Fibroblast of skin of right biceps (primary cell): ENCODE measurements at regions not wholly inside any gene's neighbourhood (a gene's known extent, or its start where the extent isn't known, plus 50 kb on each side); places are given as distances from the start of the nearest gene placed in this dataset.

ENCODE experiments used
- DNase-seq: peaks from one replicate; pipeline ENCODE4 v3.0.0-alpha.2; 2013

DNA sequence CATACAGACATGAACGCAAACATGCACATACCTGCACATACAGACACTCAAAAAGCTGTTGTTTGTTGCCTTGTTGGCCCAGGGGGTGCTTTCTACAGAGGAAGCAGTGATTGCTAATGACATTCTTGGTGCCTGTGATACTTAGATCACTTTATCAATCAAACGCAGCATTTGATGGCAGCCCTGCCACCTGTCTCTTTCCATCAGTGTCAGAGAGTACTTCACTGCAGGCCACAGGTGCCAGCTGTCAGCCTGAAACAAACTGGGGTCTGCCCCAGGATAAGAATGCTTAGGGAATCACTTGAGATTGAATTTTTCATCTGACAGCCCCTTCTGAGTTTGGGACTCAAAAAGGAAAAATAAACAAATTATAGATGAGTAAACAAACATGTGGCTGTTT is 388.9 kb upstream of the SGCD start:
- no peak for DNase-seq

GRCh38 chr5:155941340-155941739 is 385.6 kb upstream of the SGCD start:
- no peak for DNase-seq

- DNase-seq: peak; percentile 75
Observed at GRCh38 chr5:155943516-155944407, 383.2 kb upstream of the SGCD start.

DNA sequence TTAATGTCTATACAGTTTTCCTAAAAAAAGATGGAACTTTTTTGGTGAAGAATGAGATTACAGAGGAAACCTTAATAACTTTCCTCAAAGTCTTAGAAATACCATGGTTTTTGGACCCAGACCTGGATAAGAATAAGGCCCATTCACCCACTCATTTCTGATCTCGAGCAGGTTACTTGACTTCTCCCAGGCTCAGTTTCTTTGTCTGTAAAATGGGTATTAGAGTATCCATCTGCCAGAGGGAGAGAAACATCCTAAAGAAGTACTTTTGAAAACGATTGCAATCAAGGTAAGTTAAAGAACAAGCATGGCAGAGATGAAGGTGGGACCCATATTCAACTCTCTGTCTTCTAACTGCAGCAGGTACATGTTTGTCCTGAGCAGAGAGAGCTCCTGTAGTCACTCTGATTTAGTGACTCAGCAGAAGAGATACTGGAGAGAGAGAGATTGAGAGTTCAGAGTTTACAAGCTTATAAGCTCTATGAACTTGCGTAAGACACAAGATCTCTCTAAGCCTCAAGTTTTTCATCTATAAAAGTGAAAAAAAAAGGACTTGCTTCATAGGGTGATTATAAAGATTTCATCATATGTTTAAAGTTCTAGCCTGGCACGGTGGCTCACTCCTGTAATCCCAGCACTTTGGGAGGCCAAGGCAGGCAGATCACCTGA is 379.4 kb upstream of the SGCD start:
- peak; percentile 22 for DNase-seq

GRCh38 chr5:155948576-155948975 is 378.4 kb upstream of the SGCD start:
- no peak for DNase-seq

DNA sequence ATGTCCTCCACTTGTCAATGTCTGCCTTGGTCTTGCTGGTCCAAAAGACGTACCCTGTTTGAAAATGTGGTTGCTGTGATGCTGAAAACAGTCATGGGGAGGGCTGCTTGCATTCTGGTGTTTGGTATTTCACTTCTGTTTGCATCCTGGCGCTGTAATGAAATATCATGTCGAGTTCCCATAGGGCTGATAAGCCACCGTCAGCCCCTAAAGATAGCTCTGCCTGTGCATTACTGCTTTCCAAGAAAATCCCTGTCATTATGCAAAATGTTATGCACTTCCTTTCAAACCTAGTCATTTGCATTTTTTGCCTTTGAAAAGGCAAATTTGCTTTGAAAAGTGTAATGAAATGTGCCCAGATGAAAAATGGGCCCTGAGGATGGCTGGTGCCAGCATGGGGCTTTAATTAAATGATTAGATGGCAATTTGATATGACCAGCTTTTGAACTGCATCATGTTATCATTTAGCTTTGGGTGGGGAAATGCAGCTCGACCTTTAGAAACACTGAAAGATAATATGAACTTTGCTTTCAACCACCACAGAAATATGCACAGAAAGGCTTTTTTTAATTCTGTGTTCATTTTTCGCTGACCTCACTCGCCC is 374.4 kb upstream of the SGCD start:
- no peak for DNase-seq

- peak; percentile 65 for DNase-seq
Observed at GRCh38 chr5:155953335-155953734, 373.6 kb upstream of the SGCD start.

DNA sequence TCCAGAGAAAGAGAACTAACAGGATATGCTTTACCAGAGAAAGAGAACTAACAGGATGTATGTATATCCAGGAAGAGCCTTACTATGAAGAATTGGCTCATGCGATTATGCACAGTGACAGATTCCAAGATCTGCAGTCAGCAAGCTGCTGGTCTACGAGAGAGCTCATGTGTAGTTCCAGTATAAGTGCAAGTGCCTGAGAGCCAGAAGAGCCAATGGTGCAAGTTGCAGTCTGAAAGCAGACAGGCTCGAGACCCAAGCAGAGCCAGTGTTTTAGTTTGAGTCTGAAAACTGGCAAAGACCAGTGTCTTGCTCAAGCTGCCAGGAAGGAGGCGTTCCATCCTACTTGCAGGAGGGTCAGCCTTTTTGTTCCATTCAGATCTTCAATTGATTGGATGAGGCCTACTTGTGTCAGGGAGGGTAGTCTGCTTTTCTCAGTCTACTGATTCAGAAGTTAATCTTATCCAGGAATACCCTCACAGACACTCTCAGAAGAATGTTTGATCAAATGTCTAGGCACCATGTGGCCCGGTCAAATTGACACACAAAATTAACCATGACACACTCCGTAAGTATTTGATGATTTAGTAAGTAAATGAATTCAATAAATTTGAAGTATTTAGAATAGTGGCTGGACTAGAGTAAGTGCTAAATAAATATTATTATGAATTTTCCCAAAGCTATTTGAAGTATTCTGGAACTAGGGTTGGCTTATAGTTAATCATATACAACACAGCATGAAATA is 372.1 kb upstream of the SGCD start:
- peak; percentile 91 for DNase-seq

DNA sequence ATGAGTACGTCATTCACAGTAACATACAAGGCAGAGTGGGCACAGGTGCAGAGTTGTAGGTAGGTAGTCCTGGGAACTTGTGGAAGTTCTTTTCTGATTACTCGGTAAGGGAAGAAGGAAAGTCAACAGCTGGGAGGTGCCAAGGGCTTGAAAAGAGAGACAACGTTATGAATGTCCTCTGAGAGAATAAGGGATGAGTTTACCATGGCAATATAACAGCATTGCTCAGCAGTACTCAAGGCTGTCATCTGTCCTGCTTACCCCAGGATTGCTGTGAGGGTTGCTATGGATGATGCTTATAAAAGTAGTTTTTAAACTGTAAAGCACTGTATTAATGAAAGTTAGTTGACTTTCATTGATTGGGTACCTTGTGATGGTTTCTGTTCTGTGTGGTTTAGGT is 369.1 kb upstream of the SGCD start:
- DNase-seq: no peak

DNA sequence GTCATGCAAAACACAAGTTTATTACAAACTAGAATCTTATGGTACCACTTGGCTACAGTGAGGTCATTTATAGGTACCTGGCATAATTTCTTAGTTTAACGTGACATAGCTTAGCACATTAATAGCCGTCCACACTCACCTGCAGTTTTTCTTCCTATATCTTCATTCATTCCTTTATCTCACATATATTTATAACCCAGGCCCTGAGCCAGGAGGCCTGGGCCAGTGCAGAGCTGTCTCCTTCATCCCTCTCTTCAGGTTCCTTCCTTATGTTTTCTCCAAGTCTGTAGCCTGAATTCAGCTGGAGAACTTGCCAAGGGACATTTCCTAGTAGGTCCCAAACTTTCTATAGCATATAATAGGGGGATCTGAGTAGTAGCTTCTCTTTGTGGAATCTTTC is 367.9 kb upstream of the SGCD start:
- no peak for DNase-seq

DNA sequence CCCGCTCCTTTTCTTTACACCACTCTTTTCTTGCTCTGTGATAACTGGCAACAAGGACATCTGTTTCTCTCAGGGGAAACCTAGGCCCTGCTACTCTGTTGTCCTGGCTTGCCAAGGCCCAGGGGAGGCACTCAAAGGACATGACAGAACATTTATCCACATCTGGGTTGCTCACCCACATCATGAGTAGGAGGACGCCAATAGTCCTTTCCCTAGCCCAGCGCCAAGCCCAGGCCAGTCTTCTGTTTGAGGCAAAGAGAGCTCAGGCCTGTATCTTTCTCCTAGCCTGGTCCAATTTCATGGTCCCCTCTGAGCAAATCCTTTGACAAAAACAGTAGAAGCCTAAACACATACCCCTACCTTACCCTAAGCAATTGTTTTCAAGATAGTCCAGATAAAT is 366.8 kb upstream of the SGCD start:
- DNase-seq: no peak

- no peak for DNase-seq
Observed at GRCh38 chr5:155969537-155969936, 357.4 kb upstream of the SGCD start.

GRCh38 chr5:155974369-155974768 is 352.6 kb upstream of the SGCD start:
- no peak for DNase-seq

DNA sequence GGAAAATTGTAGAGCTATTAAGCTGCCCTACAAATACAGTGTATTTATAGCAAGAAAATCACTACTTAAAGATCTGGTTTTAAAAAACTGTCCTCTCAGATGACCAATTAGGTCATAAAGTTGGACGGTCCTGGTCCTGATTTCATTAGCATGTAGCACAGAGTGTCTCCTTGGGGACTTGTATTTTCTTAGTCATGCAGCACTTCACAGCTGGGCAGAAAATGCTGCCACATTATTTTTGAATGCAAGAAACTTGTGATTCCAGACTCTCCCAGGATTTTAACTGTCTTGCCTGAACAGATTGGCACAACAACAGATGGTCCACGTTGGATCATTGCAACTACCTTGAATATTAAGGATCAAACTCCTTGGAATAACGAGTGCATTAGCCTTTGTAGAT is 348.1 kb upstream of the SGCD start:
- no peak for DNase-seq

DNA sequence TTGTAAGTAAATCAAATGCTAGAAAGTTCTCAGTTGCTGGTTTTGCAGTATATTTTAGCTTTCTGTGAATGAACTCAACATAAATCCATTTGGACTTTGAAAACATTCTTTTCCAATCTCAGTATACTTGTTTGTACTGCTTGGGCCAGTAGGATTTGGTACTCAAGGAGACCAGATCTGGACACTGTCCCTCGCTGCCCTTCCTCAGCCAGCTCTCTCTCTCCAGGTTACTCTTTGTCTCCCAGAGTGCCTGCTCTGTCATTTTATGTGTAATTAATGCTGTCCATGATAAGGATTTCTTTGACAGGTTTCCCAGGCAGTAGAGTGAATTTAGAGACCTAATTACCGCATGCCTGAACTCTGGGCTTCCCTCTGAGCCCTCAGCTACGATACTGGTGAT is 344.6 kb upstream of the SGCD start:
- DNase-seq: no peak

DNA sequence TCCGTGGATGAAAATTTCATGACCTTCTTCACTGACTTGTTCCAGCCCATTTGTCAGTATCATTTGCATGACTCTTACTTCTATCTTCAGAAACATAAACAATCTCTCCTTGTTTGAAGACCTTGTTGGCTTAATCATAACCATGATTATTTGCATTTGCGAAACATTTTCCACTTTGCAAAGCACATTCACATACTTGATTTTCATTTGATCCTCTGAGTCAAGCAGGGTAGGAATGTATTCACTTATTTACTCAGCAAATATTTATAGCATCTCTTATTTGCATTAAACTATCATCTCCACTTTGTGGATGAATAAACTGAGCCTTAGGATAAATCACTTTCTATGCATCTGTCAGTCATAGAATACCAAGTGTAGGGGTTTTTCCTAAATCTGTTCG is 343.0 kb upstream of the SGCD start:
- peak; percentile 87 for DNase-seq

- no peak for DNase-seq
Observed at GRCh38 chr5:155987265-155987810, 339.6 kb upstream of the SGCD start.

GRCh38 chr5:155989879-155990278 is 337.1 kb upstream of the SGCD start:
- no peak for DNase-seq

DNA sequence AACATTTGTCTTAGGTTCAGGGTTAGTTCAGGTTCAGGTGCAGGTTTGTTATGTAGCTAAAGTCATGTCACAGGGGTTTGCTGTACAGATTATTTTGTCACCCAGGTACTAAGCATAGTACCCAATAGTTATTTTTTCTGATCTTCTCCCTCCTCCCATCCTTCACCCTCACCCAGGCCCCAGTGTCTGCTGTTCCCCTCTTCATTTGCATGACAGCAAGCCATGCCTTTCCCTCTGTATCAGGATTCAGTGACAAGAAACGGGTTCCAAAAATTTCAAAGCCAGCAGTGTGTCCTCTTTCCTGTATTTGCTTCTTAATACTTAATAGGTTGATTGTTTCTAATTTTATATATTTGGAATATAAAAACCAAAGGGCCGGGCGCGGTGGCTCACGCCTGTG is 330.8 kb upstream of the SGCD start:
- DNase-seq: no peak

DNA sequence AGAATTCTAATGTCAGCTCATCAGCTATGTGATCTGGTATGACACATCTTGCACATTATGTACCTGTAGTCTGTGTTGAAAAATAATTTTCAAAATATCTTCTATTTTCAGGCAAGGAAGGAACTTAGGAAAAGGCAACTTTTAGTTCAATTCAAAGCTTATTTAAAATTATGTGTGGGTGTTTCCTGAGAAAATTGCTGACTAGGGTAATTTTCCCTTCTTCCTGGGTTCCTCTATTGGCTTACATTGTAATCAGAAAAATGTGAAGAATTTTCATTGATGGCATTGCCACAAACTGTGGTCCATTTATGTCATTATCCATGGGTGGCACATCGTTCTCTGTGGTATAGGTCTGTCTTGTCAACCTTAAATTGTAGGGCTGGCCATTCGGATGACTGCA is 328.7 kb upstream of the SGCD start:
- DNase-seq: no peak

GRCh38 chr5:156000115-156000514 is 326.8 kb upstream of the SGCD start:
- DNase-seq: no peak

DNA sequence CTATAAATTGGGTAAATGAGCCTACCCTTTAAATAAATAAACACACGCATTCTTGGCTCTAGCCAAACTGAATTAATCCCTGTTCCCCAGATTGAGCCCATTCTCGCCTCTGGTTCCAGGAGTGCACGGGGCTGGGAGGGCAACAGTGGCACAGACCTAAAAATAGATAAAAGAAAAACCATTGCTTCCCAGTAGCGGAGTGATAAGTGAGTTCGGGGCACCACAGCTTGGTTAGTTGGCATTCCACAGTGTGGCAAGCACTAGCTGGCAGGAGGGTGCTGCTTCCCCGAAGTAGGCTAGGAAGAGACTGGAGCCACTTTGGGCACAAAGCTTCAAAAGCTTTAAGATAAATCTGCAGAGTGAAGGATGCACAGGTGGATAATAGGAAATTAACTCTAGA is 322.2 kb upstream of the SGCD start:
- DNase-seq: no peak

DNA sequence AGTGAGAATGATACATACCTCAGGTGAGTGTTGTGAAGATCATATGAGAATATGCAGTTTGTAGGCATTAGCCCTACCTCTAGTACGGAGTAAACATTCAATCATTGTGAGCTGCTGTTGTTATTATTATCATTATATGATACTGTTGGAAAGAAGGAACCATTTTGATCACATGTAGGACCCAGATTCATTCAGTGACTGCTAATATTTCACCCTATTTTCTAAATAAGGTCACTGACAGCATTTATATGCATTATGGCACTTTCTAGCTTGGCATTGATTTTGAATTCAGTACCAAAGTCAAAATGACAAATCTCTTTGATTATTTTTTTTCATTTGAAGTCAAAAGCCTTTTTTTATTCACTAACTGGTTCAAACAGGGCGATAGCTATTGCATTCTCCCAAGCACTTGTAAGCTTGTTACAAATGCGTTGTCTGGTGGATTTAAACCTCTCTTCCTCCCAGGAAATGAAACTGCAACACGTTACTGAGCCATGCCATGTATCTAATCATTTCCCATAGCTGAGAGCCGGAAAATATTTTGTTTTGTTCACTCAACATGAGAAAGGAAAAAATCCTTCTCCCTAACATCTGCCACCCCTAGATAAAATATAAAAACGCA is 320.8 kb upstream of the SGCD start:
- DNase-seq: no peak
